Mesothelial cell of epicardium (in vitro differentiated cells): ENCODE measurements at regions not wholly inside any gene's neighbourhood (a gene's known extent, or its start where the extent isn't known, plus 50 kb on each side); places are given as distances from the start of the nearest gene placed in this dataset.
"Not testable (repeated sequence)": the region's sequence is repeated elsewhere in the genome, so short reads cannot be mapped to it uniquely, and the experiment has no call there.

Source experiments
- DNase-seq, 2 experiments: peaks; one replicate each; pipeline ENCODE4 v3.0.0; 2021; ENCODE audit warnings: low spot score in 2 of 2; ENCODE audit not compliant: unreplicated experiment in 2 of 2
- H3K27ac Mint-ChIP-seq: 2 replicates; pipeline ENCODE4 v1.8.0; 2021; ENCODE audit warnings: mixed read lengths
- H3K27me3 Mint-ChIP-seq: 2 replicates; pipeline ENCODE4 v1.8.0; 2021; ENCODE audit warnings: low read depth, mixed read lengths
- H3K36me3 Mint-ChIP-seq: 2 replicates; pipeline ENCODE4 v1.8.0; 2021; ENCODE audit warnings: mixed read lengths
- H3K4me1 Mint-ChIP-seq: 2 replicates; pipeline ENCODE4 v1.8.0; 2021; ENCODE audit warnings: mixed read lengths
- H3K4me3 Mint-ChIP-seq: 2 replicates; pipeline ENCODE4 v1.8.0; 2021; ENCODE audit warnings: mild to moderate bottlenecking, moderate library complexity, mixed read lengths
- H3K9me3 Mint-ChIP-seq: 2 replicates; pipeline ENCODE4 v1.8.0; 2021; ENCODE audit warnings: mixed read lengths
- TF ChIP-seq, protein P1 (sequence below): fragments of 200-600 bp; sonication (generic); IDR thresholded peaks from one replicate; pipeline ENCODE4 v1.5.0; 2021; ENCODE audit warnings: antibody characterized with exemption; ENCODE audit not compliant: unreplicated experiment

DNA sequence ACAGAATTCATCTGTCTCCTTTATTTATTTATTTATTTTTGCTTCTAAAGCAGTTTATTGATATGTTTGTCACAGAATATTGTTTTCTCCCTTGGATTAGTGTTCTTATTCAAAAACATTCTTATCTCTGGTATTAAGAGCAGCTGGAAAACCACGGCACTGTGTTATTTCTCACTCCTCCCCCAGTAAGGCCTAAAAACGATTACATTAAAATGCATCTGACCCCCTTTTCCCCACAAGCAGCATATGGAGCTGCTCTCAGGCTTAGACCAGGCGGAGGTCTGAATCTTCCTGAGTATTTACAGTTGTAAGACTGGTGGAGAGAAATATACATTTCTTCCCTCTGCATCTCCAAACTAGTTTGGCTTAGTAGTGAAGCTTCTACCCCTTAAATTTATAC is 86.8 kb downstream of the HLX start:
- H3K4me3 Mint-ChIP-seq = no peak overlapping the region
- H3K9me3 Mint-ChIP-seq = peaks cover 12% of the 10 kb centered on the region
- H3K4me1 Mint-ChIP-seq = peaks cover 10% of the 10 kb centered on the region
- TF ChIP-seq, protein P1, sequence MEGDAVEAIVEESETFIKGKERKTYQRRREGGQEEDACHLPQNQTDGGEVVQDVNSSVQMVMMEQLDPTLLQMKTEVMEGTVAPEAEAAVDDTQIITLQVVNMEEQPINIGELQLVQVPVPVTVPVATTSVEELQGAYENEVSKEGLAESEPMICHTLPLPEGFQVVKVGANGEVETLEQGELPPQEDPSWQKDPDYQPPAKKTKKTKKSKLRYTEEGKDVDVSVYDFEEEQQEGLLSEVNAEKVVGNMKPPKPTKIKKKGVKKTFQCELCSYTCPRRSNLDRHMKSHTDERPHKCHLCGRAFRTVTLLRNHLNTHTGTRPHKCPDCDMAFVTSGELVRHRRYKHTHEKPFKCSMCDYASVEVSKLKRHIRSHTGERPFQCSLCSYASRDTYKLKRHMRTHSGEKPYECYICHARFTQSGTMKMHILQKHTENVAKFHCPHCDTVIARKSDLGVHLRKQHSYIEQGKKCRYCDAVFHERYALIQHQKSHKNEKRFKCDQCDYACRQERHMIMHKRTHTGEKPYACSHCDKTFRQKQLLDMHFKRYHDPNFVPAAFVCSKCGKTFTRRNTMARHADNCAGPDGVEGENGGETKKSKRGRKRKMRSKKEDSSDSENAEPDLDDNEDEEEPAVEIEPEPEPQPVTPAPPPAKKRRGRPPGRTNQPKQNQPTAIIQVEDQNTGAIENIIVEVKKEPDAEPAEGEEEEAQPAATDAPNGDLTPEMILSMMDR = no peak
- peaks cover 23% of the 10 kb centered on the region for H3K27me3 Mint-ChIP-seq
- H3K36me3 Mint-ChIP-seq = no peaks in the 10 kb centered on the region
- no peak overlapping the region for H3K27ac Mint-ChIP-seq
- DNase-seq = no peak

GRCh38 chr1:220966473-220966872 is 87.2 kb downstream of the HLX start:
- Mint-ChIP-seq H3K27me3 (peaks cover 22% of the 10 kb centered on the region), H3K9me3 (peaks cover 12% of the 10 kb centered on the region), H3K27ac (no peak overlapping the region), H3K4me1 (peaks cover 10% of the 10 kb centered on the region), H3K36me3 (no peaks in the 10 kb centered on the region), H3K4me3 (no peak overlapping the region)
- no peak for DNase-seq
- TF ChIP-seq, protein P1 = no peak

DNA sequence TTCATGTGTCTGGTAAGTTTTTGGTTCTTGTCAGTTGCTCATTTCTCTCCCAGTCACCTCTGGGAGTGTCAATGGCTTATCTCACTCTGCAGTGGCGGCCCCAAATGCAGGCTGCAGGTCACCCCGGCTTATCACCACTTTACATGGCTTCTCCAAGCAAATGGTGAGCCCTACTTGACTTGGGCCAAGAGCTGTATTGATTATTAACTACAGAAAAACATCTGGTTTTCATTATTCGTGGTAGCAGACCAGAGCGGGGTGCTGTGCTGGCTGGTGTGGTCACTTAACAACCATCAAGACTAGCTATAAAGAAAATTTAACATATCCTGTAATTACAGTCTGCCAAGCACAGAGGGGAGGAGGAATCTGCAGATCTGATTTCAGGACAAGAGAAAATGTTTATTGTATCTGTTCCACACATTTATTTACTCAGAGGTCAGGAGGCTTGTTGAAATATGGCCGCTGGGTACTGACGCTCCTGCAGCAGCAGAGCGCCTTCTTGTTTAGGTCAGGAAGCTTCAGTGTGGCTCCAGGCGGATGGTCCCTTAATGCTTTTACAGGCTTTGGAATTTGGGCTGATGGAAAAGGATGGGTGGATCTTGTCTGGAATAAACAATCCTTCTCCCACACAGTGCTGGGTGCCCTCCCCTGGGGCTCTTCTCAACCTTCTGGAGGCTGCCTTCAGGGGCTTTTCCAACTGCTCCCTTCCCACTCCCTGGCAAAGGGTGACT is 87.8 kb downstream of the HLX start:
- Mint-ChIP-seq H3K36me3 (no peaks in the 10 kb centered on the region), H3K27me3 (peaks cover 18% of the 10 kb centered on the region), H3K27ac (no peak overlapping the region), H3K4me1 (peaks cover 10% of the 10 kb centered on the region), H3K9me3 (peaks cover 12% of the 10 kb centered on the region), H3K4me3 (no peak overlapping the region)
- no peak for DNase-seq
- TF ChIP-seq, protein P1 = no peak

DNA sequence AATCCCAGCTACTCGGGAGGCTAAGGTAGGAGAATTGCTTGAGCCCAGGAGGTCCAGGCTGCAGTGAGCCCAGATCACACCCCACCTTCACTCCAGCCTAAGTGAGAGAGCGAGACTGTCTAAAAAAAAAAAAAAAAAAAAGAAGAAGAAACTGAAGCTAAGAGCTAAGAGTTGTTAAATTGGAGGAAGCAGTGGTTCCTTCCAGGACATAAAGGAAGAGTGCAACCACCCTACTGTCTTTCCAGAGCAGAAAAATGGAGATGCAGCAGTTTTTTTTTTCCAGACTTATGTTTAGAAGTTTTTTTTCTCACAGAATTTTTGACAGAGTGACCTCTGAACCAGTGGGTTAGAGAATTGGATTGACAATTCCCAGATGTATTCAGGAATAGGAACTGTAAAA is 88.7 kb downstream of the HLX start:
- Mint-ChIP-seq H3K4me1 (peaks cover 10% of the 10 kb centered on the region), H3K27ac (no peak overlapping the region), H3K27me3 (peaks cover 12% of the 10 kb centered on the region), H3K9me3 (peaks cover 15% of the 10 kb centered on the region), H3K4me3 (no peak overlapping the region), H3K36me3 (no peaks in the 10 kb centered on the region)
- TF ChIP-seq, protein P1 = no peak
- no peak for DNase-seq

DNA sequence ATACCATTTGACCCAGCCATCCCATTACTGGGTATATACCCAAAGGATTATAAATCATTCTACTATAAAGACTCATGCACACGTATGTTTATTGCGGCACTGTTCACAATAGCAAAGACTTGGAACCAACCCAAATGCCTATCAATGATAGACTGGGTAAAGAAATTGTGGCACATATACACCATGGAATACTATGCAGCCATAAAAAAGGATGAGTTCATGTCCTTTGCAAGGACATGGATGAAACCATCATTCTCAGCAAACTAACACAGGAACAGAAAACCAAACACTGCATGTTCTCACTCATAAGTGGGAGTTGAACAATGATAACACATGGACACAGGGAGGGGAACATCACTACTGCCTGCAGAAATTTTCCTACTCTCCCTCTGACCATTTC is 90.0 kb downstream of the HLX start:
- not testable (repeated sequence) for H3K27me3 Mint-ChIP-seq, H3K4me3 Mint-ChIP-seq, H3K36me3 Mint-ChIP-seq, H3K4me1 Mint-ChIP-seq, DNase-seq, H3K27ac Mint-ChIP-seq
- H3K9me3 Mint-ChIP-seq = peaks cover 11% of the 10 kb centered on the region

DNA sequence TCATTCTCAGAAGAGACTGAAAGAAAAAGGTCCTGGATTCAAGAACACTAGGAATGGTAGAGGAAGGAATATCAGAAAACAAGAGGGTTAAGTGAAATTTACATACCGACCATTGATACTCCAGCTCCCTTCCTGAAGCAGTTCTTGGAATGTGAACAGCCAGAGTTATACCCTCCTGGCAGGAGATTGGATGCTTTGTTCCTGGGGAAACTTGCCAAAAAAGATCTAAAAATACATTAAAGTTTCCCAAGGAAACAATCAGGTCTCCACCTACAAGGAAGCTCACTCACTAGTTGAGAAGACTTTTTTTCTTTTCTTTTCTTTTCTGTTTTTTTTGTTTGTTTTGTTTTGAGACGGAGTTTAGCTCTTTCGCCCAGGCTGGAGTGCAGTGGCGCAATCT is 91.1 kb downstream of the HLX start:
- H3K27me3 Mint-ChIP-seq = peaks cover 5% of the 10 kb centered on the region
- H3K36me3 Mint-ChIP-seq = no peaks in the 10 kb centered on the region
- peaks cover 11% of the 10 kb centered on the region for H3K9me3 Mint-ChIP-seq
- no peak overlapping the region for H3K27ac Mint-ChIP-seq
- no peak for DNase-seq
- H3K4me3 Mint-ChIP-seq = no peak overlapping the region
- TF ChIP-seq, protein P1 = no peak
- H3K4me1 Mint-ChIP-seq = peaks cover 10% of the 10 kb centered on the region
